BLaER1 (cell line): ENCODE measurements at regions not wholly inside any gene's neighbourhood (a gene's known extent, or its start where the extent isn't known, plus 50 kb on each side); places are given as distances from the start of the nearest gene placed in this dataset.

Experiments used
- H3K27ac ChIP-seq: shearing (Covaris generic); formaldehyde crosslinking; 2 replicates; pipeline ENCODE4 v1.8.1; 2022
- H3K27me3 ChIP-seq: shearing (Covaris generic); formaldehyde crosslinking; 2 replicates; pipeline ENCODE4 v1.8.1; 2022
- H3K36me3 ChIP-seq: shearing (Covaris generic); formaldehyde crosslinking; 2 replicates; pipeline ENCODE4 v1.8.1; 2022
- H3K4me1 ChIP-seq: shearing (Covaris generic); formaldehyde crosslinking; 2 replicates; pipeline ENCODE4 v1.8.1; 2022
- H3K4me2 ChIP-seq: shearing (Covaris generic); formaldehyde crosslinking; 2 replicates; pipeline ENCODE4 v1.8.1; 2022
- H3K4me3 ChIP-seq: shearing (Covaris generic); formaldehyde crosslinking; 2 replicates; pipeline ENCODE4 v1.8.1; 2022
- H3K9ac ChIP-seq: shearing (Covaris generic); formaldehyde crosslinking; 2 replicates; pipeline ENCODE4 v1.8.1; 2022
- H3K9me3 ChIP-seq: shearing (Covaris generic); formaldehyde crosslinking; 2 replicates; pipeline ENCODE4 v1.8.1; 2022
- H4K20me1 ChIP-seq: shearing (Covaris generic); formaldehyde crosslinking; 2 replicates; pipeline ENCODE4 v1.8.1; 2022
- Cebpa-rat ChIP-seq: shearing (Covaris generic); IDR thresholded peaks from 2 replicates; pipeline ENCODE4 v1.8.1; 2022

- Histone ChIP-seq H3K36me3 (no peaks in the 10 kb centered on the region), H3K4me3 (no peak overlapping the region), H3K4me1 (peaks cover 19% of the 10 kb centered on the region), H3K27me3 (no peaks in the 10 kb centered on the region), H3K4me2 (no peak overlapping the region), H4K20me1 (no peaks in the 10 kb centered on the region), H3K9me3 (peaks cover 30% of the 10 kb centered on the region), H3K9ac (no peak overlapping the region), H3K27ac (no peak overlapping the region)
- no peak for TF ChIP-seq Cebpa-rat
These were observed 135.4 kb downstream of the CDC5L start for GRCh38 chr6:44522871-44523270.

- Histone ChIP-seq H3K4me1 (peaks cover 21% of the 10 kb centered on the region), H3K9me3 (peaks cover 20% of the 10 kb centered on the region), H3K4me3 (no peak overlapping the region), H3K4me2 (no peak overlapping the region), H4K20me1 (no peaks in the 10 kb centered on the region), H3K27ac (no peak overlapping the region), H3K27me3 (no peaks in the 10 kb centered on the region), H3K9ac (no peak overlapping the region), H3K36me3 (no peaks in the 10 kb centered on the region)
- no peak for TF ChIP-seq Cebpa-rat
These were observed 137.1 kb downstream of the CDC5L start for GRCh38 chr6:44524476-44525227.

- no peaks in the 10 kb centered on the region for H3K36me3 ChIP-seq
- no peak overlapping the region for H3K4me3 ChIP-seq
- H3K9ac ChIP-seq: no peak overlapping the region
- TF ChIP-seq Cebpa-rat: no peak
- H3K4me1 ChIP-seq: peaks cover 21% of the 10 kb centered on the region
- no peak overlapping the region for H3K27ac ChIP-seq
- no peak overlapping the region for H3K4me2 ChIP-seq
- no peaks in the 10 kb centered on the region for H3K27me3 ChIP-seq
- H3K9me3 ChIP-seq: peaks cover 20% of the 10 kb centered on the region
- H4K20me1 ChIP-seq: no peaks in the 10 kb centered on the region
These were observed 138.3 kb downstream of the CDC5L start for GRCh38 chr6:44525761-44526351.

GRCh38 chr6:44527181-44527580 lies 139.7 kb downstream of the CDC5L start:
- peaks cover 14% of the 10 kb centered on the region for H3K9me3 ChIP-seq
- no peaks in the 10 kb centered on the region for H4K20me1 ChIP-seq
- no peaks in the 10 kb centered on the region for H3K27me3 ChIP-seq
- H3K4me2 ChIP-seq: peak overlapping the region; percentile 67
- peaks cover 21% of the 10 kb centered on the region for H3K4me1 ChIP-seq
- H3K4me3 ChIP-seq: no peak overlapping the region
- H3K27ac ChIP-seq: no peak overlapping the region
- no peaks in the 10 kb centered on the region for H3K36me3 ChIP-seq
- no peak overlapping the region for H3K9ac ChIP-seq
- no peak for TF ChIP-seq Cebpa-rat

- peaks cover 21% of the 10 kb centered on the region for H3K4me1 ChIP-seq
- peak overlapping the region; percentile 67 for H3K4me2 ChIP-seq
- no peaks in the 10 kb centered on the region for H4K20me1 ChIP-seq
These were observed 140.3 kb downstream of the CDC5L start for GRCh38 chr6:44527583-44528369.

GRCh38 chr6:44528370-44528644 lies 140.8 kb downstream of the CDC5L start:
- peaks cover 5% of the 10 kb centered on the region; the same call in 1 of the 2 replicates for H3K9me3 ChIP-seq
- no peaks in the 10 kb centered on the region for H3K36me3 ChIP-seq
- no peaks in the 10 kb centered on the region for H3K27me3 ChIP-seq
- TF ChIP-seq Cebpa-rat: no peak
- H3K27ac ChIP-seq: no peak overlapping the region
- no peak overlapping the region for H3K9ac ChIP-seq
- no peaks in the 10 kb centered on the region for H4K20me1 ChIP-seq
- H3K4me3 ChIP-seq: no peak overlapping the region
- no peak overlapping the region; the same call in 1 of the 2 replicates for H3K4me2 ChIP-seq
- peaks cover 21% of the 10 kb centered on the region for H3K4me1 ChIP-seq

More at GRCh38 chr6:44527583-44528369, 140.3 kb downstream of the CDC5L start:
- peaks cover 8% of the 10 kb centered on the region; the same call in 1 of the 2 replicates for H3K9me3 ChIP-seq
- no peaks in the 10 kb centered on the region for H3K36me3 ChIP-seq
- H3K27me3 ChIP-seq: no peaks in the 10 kb centered on the region
- no peak overlapping the region for H3K9ac ChIP-seq
- H3K27ac ChIP-seq: no peak overlapping the region
- no peak overlapping the region for H3K4me3 ChIP-seq
- no peak for TF ChIP-seq Cebpa-rat

- Histone ChIP-seq H3K9me3 (peaks cover 5% of the 10 kb centered on the region; the same call in 1 of the 2 replicates), H3K4me1 (peaks cover 21% of the 10 kb centered on the region), H3K4me2 (no peak overlapping the region), H3K27me3 (no peaks in the 10 kb centered on the region), H3K9ac (no peak overlapping the region), H3K4me3 (no peak overlapping the region), H3K27ac (no peak overlapping the region), H4K20me1 (no peaks in the 10 kb centered on the region), H3K36me3 (no peaks in the 10 kb centered on the region)
- no peak for TF ChIP-seq Cebpa-rat
These were observed 141.2 kb downstream of the CDC5L start for GRCh38 chr6:44528716-44529115.

- Histone ChIP-seq H3K4me2 (no peak overlapping the region), H3K9me3 (peaks cover 4% of the 10 kb centered on the region; the same call in 1 of the 2 replicates), H3K4me1 (peaks cover 21% of the 10 kb centered on the region), H4K20me1 (no peaks in the 10 kb centered on the region), H3K4me3 (no peak overlapping the region), H3K9ac (no peak overlapping the region), H3K27ac (no peak overlapping the region), H3K27me3 (no peaks in the 10 kb centered on the region), H3K36me3 (no peaks in the 10 kb centered on the region)
- no peak for TF ChIP-seq Cebpa-rat
These were observed 141.8 kb downstream of the CDC5L start for GRCh38 chr6:44529146-44529905.

- no peak overlapping the region for H3K4me3 ChIP-seq
- H3K27me3 ChIP-seq: no peaks in the 10 kb centered on the region
- peaks cover 16% of the 10 kb centered on the region for H3K4me1 ChIP-seq
- H3K9ac ChIP-seq: no peak overlapping the region
- H3K4me2 ChIP-seq: no peak overlapping the region
- TF ChIP-seq Cebpa-rat: no peak
- no peaks in the 10 kb centered on the region for H4K20me1 ChIP-seq
- H3K27ac ChIP-seq: no peak overlapping the region
- H3K36me3 ChIP-seq: no peaks in the 10 kb centered on the region
- no peaks in the 10 kb centered on the region for H3K9me3 ChIP-seq
These were observed 142.9 kb downstream of the CDC5L start for GRCh38 chr6:44530209-44530909.
